CD8-positive, alpha-beta memory T cell (primary cell): ENCODE measurements at regions not wholly inside any gene's neighbourhood (a gene's known extent, or its start where the extent isn't known, plus 50 kb on each side); places are given as distances from the start of the nearest gene placed in this dataset.

Experiments used
- CTCF ChIA-PET: fragments of 350-600 bp; sonication (Branson Sonifier 250); formaldehyde crosslinking; loops from one replicate; lab custom pipeline; 2021; ENCODE audit warnings: antibody characterized with exemption; lab: Charles Lee
- POLR2A ChIA-PET: fragments of 350-600 bp; sonication (Branson Sonifier 250); formaldehyde crosslinking; loops from one replicate; lab custom pipeline; 2021; ENCODE audit warnings: antibody characterized with exemption; lab: Charles Lee
- DNase-seq, 5 donors: peaks; one replicate each; pipeline versions ENCODE4 v3.0.0 to v3.0.0-alpha.2; 2020 to 2022; ENCODE audit warnings: mixed read lengths in 1 of 5
- H3K27ac ChIP-seq: one replicate; pipeline ENCODE4 v1.7.0; 2013; ENCODE audit warnings: low read depth, mild to moderate bottlenecking, low read length, moderate library complexity
- H3K27me3 ChIP-seq: 2 replicates; pipeline ENCODE4 v1.7.0; 2013; ENCODE audit warnings: low read length, mild to moderate bottlenecking; ENCODE audit not compliant: insufficient read depth, poor library complexity, severe bottlenecking
- H3K36me3 ChIP-seq: 2 replicates; pipeline ENCODE4 v1.7.0; 2013; ENCODE audit warnings: mild to moderate bottlenecking, low read length, moderate library complexity; ENCODE audit not compliant: insufficient read depth
- H3K4me1 ChIP-seq: 2 replicates; pipeline ENCODE4 v1.7.0; 2013; ENCODE audit warnings: mild to moderate bottlenecking, low read length, moderate library complexity; ENCODE audit not compliant: insufficient read depth
- H3K4me3 ChIP-seq: 2 replicates; pipeline ENCODE4 v1.7.0; 2013; ENCODE audit warnings: mild to moderate bottlenecking, low read length
- H3K9me3 ChIP-seq: 2 replicates; pipeline ENCODE4 v1.7.0; 2013; ENCODE audit warnings: mild to moderate bottlenecking, low read length
- H3K27ac Mint-ChIP-seq, 8 donors: one replicate each; pipeline ENCODE4 v1.8.0; 2020 to 2021; ENCODE audit warnings: mixed read lengths in 8 of 8, mild to moderate bottlenecking in 6 of 8, inconsistent platforms in 3 of 8, moderate library complexity in 3 of 8
- H3K27me3 Mint-ChIP-seq, 2 donors: one replicate each; pipeline ENCODE4 v1.8.0; 2020 to 2021; ENCODE audit warnings: mixed read lengths in 2 of 2, mild to moderate bottlenecking in 1 of 2, moderate library complexity in 1 of 2
- H3K36me3 Mint-ChIP-seq, 3 donors: one replicate each; pipeline ENCODE4 v1.8.0; 2020 to 2021; ENCODE audit warnings: mixed read lengths in 3 of 3, inconsistent platforms in 1 of 3, mild to moderate bottlenecking in 1 of 3
- H3K4me1 Mint-ChIP-seq, 3 donors: one replicate each; pipeline ENCODE4 v1.8.0; 2020 to 2021; ENCODE audit warnings: mixed read lengths in 3 of 3, inconsistent platforms in 1 of 3, mild to moderate bottlenecking in 1 of 3
- H3K4me3 Mint-ChIP-seq, 7 donors: one replicate each; pipeline ENCODE4 v1.8.0; 2020 to 2021; ENCODE audit warnings: mixed read lengths in 7 of 7, mild to moderate bottlenecking in 6 of 7, moderate library complexity in 4 of 7, inconsistent platforms in 2 of 7
- H3K9me3 Mint-ChIP-seq, 5 donors: one replicate each; pipeline ENCODE4 v1.8.0; 2020 to 2022; ENCODE audit warnings: mixed read lengths in 5 of 5, mild to moderate bottlenecking in 3 of 5, moderate library complexity in 2 of 5, inconsistent platforms in 1 of 5

DNA sequence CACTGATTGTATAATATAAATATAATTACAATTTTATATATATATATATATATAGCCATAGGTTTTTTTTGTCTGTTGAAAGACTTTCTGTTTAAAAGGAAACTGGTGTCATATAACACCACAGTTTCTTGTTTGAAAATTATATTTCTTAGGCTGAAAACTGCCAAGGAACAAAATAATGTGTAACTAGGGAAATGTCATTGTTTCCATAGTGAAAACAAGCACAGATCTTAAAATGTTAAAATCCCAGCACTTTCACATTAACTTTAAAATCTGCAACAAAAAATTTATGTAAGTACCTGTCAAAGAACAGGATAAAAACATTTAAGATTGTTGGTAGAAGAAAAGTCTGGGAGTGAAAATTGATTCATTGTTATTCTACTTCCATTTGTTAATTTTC is 104.2 kb downstream of the ATP6V1G3 start:
- Mint-ChIP-seq H3K36me3 (peaks cover 0 to 37% (median 0%) of the 10 kb centered on the region in 3 donors), H3K9me3 (peaks cover 3 to 7% (median 6%) of the 10 kb centered on the region in 5 donors), H3K4me3 (no peak overlapping the region), H3K27me3 (peaks cover 7 to 8% of the 10 kb centered on the region in 2 donors), H3K27ac (no peak overlapping the region), H3K4me1 (no peaks in the 10 kb centered on the region)
- Histone ChIP-seq H3K4me3 (no peak overlapping the region), H3K27ac (no peak overlapping the region), H3K4me1 (no peaks in the 10 kb centered on the region), H3K27me3 (no peaks in the 10 kb centered on the region), H3K36me3 (no peaks in the 10 kb centered on the region), H3K9me3 (no peaks in the 10 kb centered on the region)
- POLR2A ChIA-PET: no interaction called here
- CTCF ChIA-PET: no interaction called here
- no peak for DNase-seq

DNA sequence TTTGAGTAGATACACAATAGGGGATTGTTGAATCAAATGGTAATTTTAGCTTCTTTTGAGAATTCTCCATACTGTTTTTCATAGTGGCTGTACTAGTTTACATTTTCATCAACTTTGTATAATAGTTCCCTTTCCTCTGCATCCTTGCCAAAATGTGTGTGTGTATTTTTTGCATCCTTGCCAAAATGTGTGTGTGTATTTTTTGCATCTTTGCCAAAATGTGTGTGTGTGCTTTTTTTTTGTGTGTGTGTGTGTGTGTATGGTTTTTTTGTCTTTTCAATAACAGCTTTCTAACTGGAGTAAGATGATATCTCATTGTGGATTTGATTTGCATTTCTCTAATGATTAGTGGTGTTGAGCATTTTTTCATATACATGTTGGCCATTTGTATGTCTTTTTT is 105.4 kb downstream of the ATP6V1G3 start:
- Mint-ChIP-seq H3K4me3 (no peak overlapping the region), H3K36me3 (peaks cover 0 to 37% (median 0%) of the 10 kb centered on the region in 3 donors), H3K4me1 (no peaks in the 10 kb centered on the region), H3K9me3 (peaks cover 3 to 10% (median 6%) of the 10 kb centered on the region in 5 donors), H3K27me3 (peaks cover 7 to 8% of the 10 kb centered on the region in 2 donors), H3K27ac (no peak overlapping the region)
- Histone ChIP-seq H3K36me3 (no peaks in the 10 kb centered on the region), H3K9me3 (no peaks in the 10 kb centered on the region), H3K27me3 (no peaks in the 10 kb centered on the region), H3K27ac (no peak overlapping the region), H3K4me1 (no peaks in the 10 kb centered on the region), H3K4me3 (no peak overlapping the region)
- no peak for DNase-seq
- POLR2A ChIA-PET: no interaction called here
- CTCF ChIA-PET: no interaction called here

- Mint-ChIP-seq H3K27me3 (peaks cover 0 to 2% of the 10 kb centered on the region in 2 donors), H3K9me3 (no peaks in the 10 kb centered on the region), H3K27ac (no peak overlapping the region), H3K36me3 (peaks cover 0 to 2% (median 0%) of the 10 kb centered on the region in 3 donors), H3K4me1 (no peaks in the 10 kb centered on the region), H3K4me3 (no peak overlapping the region)
- Histone ChIP-seq H3K4me3 (no peak overlapping the region), H3K9me3 (no peaks in the 10 kb centered on the region), H3K4me1 (no peaks in the 10 kb centered on the region), H3K27ac (no peak overlapping the region), H3K36me3 (no peaks in the 10 kb centered on the region), H3K27me3 (no peaks in the 10 kb centered on the region)
- ChIA-PET CTCF (no interaction called here), POLR2A (no interaction called here)
- no peak for DNase-seq
These were observed 116.0 kb downstream of the ATP6V1G3 start for GRCh38 chr1:198424441-198424840.

DNA sequence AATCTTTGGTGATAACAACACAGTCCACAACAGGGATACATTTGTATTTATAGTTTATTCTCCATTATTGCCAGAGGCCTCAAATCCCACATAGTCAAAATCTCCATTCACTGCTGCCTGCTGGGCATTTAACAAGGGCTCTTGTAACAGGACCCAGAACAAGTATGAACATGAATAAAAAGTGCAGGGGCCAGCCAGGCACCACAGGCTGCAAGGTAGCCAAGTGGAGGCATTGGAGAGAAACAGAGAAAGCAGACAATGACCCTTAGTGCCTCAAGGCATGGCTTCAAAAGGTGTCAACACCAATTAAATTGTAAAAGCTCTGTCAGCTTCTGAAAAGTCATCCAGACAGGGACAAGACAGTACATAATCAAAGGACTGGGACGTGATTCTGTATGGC is 116.8 kb downstream of the ATP6V1G3 start:
- H3K4me3 ChIP-seq: no peak overlapping the region
- H3K27me3 Mint-ChIP-seq: peaks cover 2 to 4% of the 10 kb centered on the region in 2 donors
- CTCF ChIA-PET: no interaction called here
- no peaks in the 10 kb centered on the region for H3K9me3 Mint-ChIP-seq
- POLR2A ChIA-PET: no interaction called here
- no peaks in the 10 kb centered on the region for H3K9me3 ChIP-seq
- H3K4me3 Mint-ChIP-seq: no peak overlapping the region
- no peaks in the 10 kb centered on the region for H3K36me3 ChIP-seq
- peaks cover 0 to 2% (median 0%) of the 10 kb centered on the region in 3 donors for H3K36me3 Mint-ChIP-seq
- no peaks in the 10 kb centered on the region for H3K4me1 Mint-ChIP-seq
- H3K27ac Mint-ChIP-seq: no peak overlapping the region
- no peak overlapping the region for H3K27ac ChIP-seq
- no peak for DNase-seq
- no peaks in the 10 kb centered on the region for H3K4me1 ChIP-seq
- no peaks in the 10 kb centered on the region for H3K27me3 ChIP-seq

- Mint-ChIP-seq H3K36me3 (peaks cover 0 to 11% (median 2%) of the 10 kb centered on the region in 3 donors), H3K27me3 (peaks cover 15 to 40% of the 10 kb centered on the region in 2 donors), H3K9me3 (peaks cover 0 to 3% (median 2%) of the 10 kb centered on the region in 5 donors), H3K4me3 (no peak overlapping the region), H3K4me1 (no peaks in the 10 kb centered on the region), H3K27ac (no peak overlapping the region)
- Histone ChIP-seq H3K36me3 (no peaks in the 10 kb centered on the region), H3K27ac (no peak overlapping the region), H3K27me3 (no peaks in the 10 kb centered on the region), H3K4me1 (no peaks in the 10 kb centered on the region), H3K9me3 (no peaks in the 10 kb centered on the region), H3K4me3 (no peak overlapping the region)
- no peak for DNase-seq
- ChIA-PET CTCF (no interaction called here), POLR2A (no interaction called here)
These were observed 123.4 kb downstream of the ATP6V1G3 start for GRCh38 chr1:198417039-198417438.

DNA sequence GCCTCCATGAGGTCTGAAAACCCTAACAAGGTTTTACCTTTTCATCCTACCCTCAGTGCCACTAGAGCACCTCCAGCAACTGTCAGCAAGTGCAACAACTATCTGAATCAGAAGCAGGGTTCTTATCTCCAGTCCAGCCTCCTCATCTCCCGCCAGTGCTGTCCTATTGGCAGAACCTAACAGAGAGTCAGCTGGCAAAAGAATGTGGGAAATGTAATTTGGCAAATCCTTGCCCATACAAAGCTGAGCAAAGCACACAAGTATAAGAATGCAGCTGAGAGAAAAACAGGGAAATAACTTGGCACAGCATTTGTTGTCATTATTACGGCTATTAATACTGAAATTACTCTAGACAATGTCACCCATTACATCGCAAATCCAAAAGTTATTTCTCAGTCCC is 124.2 kb downstream of the ATP6V1G3 start:
- Mint-ChIP-seq H3K4me1 (no peaks in the 10 kb centered on the region), H3K9me3 (peaks cover 0 to 4% (median 2%) of the 10 kb centered on the region in 5 donors), H3K4me3 (no peak overlapping the region), H3K27me3 (peaks cover 14 to 40% of the 10 kb centered on the region in 2 donors), H3K27ac (peak overlapping the region in 1 of 8 donors; percentile 34), H3K36me3 (peaks cover 0 to 11% (median 0%) of the 10 kb centered on the region in 3 donors)
- H3K36me3 ChIP-seq: no peaks in the 10 kb centered on the region
- ChIA-PET CTCF (no interaction called here), POLR2A (no interaction called here)
- H3K4me1 ChIP-seq: no peaks in the 10 kb centered on the region
- no peaks in the 10 kb centered on the region for H3K9me3 ChIP-seq
- no peak overlapping the region for H3K27ac ChIP-seq
- no peak overlapping the region for H3K4me3 ChIP-seq
- H3K27me3 ChIP-seq: no peaks in the 10 kb centered on the region
- no peak for DNase-seq

DNA sequence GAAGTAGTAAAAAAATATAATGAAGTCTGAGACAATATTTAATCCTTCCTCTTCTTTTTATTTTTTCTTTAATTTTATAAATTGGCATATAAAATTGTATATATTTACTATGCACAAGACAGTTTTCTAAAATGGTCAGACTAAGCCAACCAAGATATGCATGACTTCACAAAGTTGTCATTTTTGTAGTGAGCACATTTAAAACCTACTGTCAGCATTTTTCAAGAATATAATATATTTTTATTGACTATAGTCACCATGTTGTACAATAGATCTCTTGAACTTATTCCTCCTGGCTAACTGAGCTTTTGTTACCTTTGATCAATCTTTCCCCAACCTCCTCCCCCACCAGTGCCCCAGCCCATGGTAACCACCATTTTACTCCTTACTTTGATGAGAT is 129.2 kb downstream of the ATP6V1G3 start:
- DNase-seq: no peak
- Histone ChIP-seq H3K36me3 (no peaks in the 10 kb centered on the region), H3K27ac (no peak overlapping the region), H3K9me3 (no peaks in the 10 kb centered on the region), H3K4me3 (no peak overlapping the region), H3K4me1 (no peaks in the 10 kb centered on the region), H3K27me3 (no peaks in the 10 kb centered on the region)
- Mint-ChIP-seq H3K4me3 (no peak overlapping the region), H3K9me3 (peaks cover 1 to 8% (median 5%) of the 10 kb centered on the region in 5 donors), H3K36me3 (peaks cover 0 to 12% (median 0%) of the 10 kb centered on the region in 3 donors), H3K27me3 (peaks cover 1 to 21% of the 10 kb centered on the region in 2 donors), H3K27ac (no peak overlapping the region), H3K4me1 (no peaks in the 10 kb centered on the region)
- ChIA-PET CTCF (no interaction called here), POLR2A (no interaction called here)

DNA sequence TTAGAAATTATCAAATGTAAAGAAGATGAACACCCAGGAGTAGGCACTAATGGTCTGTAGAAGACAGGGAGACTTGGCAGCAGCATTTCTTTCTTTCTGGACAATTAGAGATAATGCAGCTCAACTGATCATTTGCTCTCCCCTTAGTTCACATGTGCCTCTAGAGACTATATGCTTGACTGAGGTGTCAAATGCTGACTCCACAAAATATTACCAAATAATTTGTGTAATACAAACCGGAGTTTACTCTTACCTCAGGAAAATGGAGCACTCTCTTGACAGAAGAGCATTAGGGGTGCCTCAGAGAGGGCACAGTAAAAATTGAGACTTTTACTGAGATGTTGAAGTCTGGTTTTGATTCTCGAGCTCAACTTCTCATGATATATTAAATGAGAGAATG is 131.8 kb downstream of the ATP6V1G3 start:
- Mint-ChIP-seq H3K36me3 (peaks cover 0 to 15% (median 0%) of the 10 kb centered on the region in 3 donors), H3K9me3 (peaks cover 1 to 9% (median 7%) of the 10 kb centered on the region in 5 donors)
- POLR2A ChIA-PET: no interaction called here

More for the DNA sequence above, 131.8 kb downstream of the ATP6V1G3 start:
- H3K27ac ChIP-seq: no peak overlapping the region
- no peak for DNase-seq
- Mint-ChIP-seq H3K4me3 (no peak overlapping the region), H3K4me1 (no peaks in the 10 kb centered on the region), H3K27me3 (peaks cover 0 to 5% of the 10 kb centered on the region in 2 donors), H3K27ac (no peak overlapping the region)
- H3K4me3 ChIP-seq: no peak overlapping the region
- H3K36me3 ChIP-seq: no peaks in the 10 kb centered on the region
- no peaks in the 10 kb centered on the region for H3K27me3 ChIP-seq
- H3K9me3 ChIP-seq: no peaks in the 10 kb centered on the region
- CTCF ChIA-PET: no interaction called here
- H3K4me1 ChIP-seq: no peaks in the 10 kb centered on the region
